Neural crest cell (in vitro differentiated cells): ENCODE measurements at regions not wholly inside any gene's neighbourhood (a gene's known extent, or its start where the extent isn't known, plus 50 kb on each side); places are given as distances from the start of the nearest gene placed in this dataset.

ENCODE experiments used
- DNase-seq: peaks from one replicate; pipeline ENCODE4 v3.0.0; 2021; ENCODE audit warnings: low read depth, mixed read lengths, low spot score
- H3K27ac Mint-ChIP-seq: one replicate; pipeline ENCODE4 v1.8.0; 2021; ENCODE audit warnings: mild to moderate bottlenecking, mixed read lengths; ENCODE audit not compliant: unreplicated experiment
- H3K27me3 Mint-ChIP-seq: 2 replicates; pipeline ENCODE4 v1.8.0; 2021; ENCODE audit warnings: low read depth, mild to moderate bottlenecking, mixed read lengths
- H3K36me3 Mint-ChIP-seq: 2 replicates; pipeline ENCODE4 v1.8.0; 2021; ENCODE audit warnings: low read depth, mild to moderate bottlenecking, mixed read lengths
- H3K4me1 Mint-ChIP-seq: 2 replicates; pipeline ENCODE4 v1.8.0; 2021; ENCODE audit warnings: mixed read lengths
- H3K4me3 Mint-ChIP-seq: one replicate; pipeline ENCODE4 v1.8.0; 2021; ENCODE audit warnings: mild to moderate bottlenecking, mixed read lengths
- H3K9me3 Mint-ChIP-seq: 2 replicates; pipeline ENCODE4 v1.8.0; 2021; ENCODE audit warnings: mixed read lengths
- TF ChIP-seq, protein P1 (sequence below): fragments of 200-600 bp; sonication (generic); conservative IDR thresholded peaks from 2 replicates; pipeline ENCODE4 v1.5.0; 2021; ENCODE audit warnings: antibody characterized with exemption, mild to moderate bottlenecking

DNA sequence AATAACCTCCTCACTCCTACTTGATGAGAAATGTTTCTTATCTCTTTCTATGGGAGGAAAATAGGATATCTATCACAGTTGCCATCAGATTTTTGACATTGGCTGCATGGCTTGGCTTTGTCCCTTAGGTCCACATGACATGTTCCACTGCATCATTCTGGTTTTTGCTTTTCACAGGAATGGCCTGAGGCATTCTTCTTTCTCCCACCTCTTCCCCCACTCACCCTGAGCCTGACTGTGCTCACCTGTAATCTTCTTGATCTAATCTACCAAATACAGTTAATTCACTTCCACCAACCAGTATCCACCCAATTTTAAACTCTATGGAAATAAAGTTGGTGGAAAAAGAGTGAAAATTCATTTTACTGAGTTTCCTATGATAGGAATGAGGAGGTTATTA lies 763.5 kb upstream of the CELF4 start:
- Mint-ChIP-seq H3K27me3 (no peaks in the 10 kb centered on the region), H3K9me3 (peaks cover 11% of the 10 kb centered on the region), H3K27ac (no peak overlapping the region), H3K4me1 (no peaks in the 10 kb centered on the region), H3K36me3 (no peaks in the 10 kb centered on the region), H3K4me3 (no peak overlapping the region)
- no peak for DNase-seq
- TF ChIP-seq, protein P1, sequence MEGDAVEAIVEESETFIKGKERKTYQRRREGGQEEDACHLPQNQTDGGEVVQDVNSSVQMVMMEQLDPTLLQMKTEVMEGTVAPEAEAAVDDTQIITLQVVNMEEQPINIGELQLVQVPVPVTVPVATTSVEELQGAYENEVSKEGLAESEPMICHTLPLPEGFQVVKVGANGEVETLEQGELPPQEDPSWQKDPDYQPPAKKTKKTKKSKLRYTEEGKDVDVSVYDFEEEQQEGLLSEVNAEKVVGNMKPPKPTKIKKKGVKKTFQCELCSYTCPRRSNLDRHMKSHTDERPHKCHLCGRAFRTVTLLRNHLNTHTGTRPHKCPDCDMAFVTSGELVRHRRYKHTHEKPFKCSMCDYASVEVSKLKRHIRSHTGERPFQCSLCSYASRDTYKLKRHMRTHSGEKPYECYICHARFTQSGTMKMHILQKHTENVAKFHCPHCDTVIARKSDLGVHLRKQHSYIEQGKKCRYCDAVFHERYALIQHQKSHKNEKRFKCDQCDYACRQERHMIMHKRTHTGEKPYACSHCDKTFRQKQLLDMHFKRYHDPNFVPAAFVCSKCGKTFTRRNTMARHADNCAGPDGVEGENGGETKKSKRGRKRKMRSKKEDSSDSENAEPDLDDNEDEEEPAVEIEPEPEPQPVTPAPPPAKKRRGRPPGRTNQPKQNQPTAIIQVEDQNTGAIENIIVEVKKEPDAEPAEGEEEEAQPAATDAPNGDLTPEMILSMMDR: no peak

DNA sequence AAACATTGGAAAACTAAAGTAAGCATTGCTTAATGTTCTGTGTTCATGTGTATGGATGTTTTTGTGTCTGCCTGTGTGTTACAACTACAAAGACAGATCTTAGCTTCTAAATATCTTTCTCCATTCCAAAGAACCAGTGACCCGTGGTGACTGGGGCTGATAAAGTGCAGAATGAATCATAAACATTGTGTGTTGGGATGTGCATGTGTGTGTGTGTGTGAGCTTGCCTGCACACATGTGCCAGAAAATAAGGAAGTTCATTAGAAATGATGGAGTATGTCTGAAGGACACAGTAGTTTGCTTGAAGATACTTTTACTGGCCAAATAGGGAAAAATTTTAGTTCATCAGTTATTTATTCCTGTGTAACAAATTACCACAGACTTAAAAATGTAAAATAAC lies 756.6 kb upstream of the CELF4 start:
- DNase-seq: no peak
- Mint-ChIP-seq H3K27me3 (no peaks in the 10 kb centered on the region), H3K4me3 (no peak overlapping the region), H3K36me3 (no peaks in the 10 kb centered on the region), H3K9me3 (peaks cover 4% of the 10 kb centered on the region), H3K4me1 (no peaks in the 10 kb centered on the region), H3K27ac (no peak overlapping the region)
- TF ChIP-seq, protein P1: no peak

DNA sequence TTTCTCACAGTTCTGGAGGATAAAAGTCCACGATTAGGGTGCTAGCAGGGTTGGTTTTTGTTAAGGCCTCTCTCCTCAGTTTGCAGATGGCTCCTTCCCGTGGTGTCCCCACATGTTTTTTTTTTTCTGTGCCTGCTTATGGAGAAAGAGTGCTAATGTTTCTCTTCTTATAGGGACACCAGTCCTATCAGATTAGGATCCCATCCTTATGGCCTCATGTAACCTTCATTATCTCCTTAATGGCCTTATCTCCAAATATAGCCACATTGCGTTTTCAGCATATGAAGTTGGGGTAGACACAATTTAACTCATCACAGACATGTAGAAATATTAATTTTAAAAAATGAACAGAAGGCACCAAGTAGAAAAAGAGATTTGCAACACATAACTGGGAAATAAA lies 755.7 kb upstream of the CELF4 start:
- H3K9me3 Mint-ChIP-seq: peaks cover 4% of the 10 kb centered on the region
- no peak overlapping the region for H3K4me3 Mint-ChIP-seq
- no peak for DNase-seq
- H3K4me1 Mint-ChIP-seq: no peaks in the 10 kb centered on the region
- H3K27me3 Mint-ChIP-seq: no peaks in the 10 kb centered on the region
- H3K27ac Mint-ChIP-seq: no peak overlapping the region
- TF ChIP-seq, protein P1: no peak
- no peaks in the 10 kb centered on the region for H3K36me3 Mint-ChIP-seq

DNA sequence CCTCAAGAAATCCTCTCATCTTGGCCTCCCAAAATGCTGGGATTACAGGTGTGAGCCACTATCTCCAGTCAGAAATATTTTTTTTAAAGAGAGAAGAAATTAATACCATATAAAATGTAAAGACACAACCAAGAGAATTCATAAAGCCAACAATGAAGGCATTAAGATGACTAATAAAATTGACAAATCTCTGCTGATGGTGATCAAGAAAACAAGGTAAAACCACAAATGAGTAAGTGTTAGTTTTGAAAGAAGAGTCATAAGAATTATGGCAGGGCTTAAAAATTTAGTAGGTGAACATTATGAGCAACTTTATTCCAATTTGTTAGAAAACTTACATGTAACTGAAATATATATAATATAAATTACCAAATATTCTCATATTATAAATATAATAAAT lies 752.8 kb upstream of the CELF4 start:
- Mint-ChIP-seq H3K27me3 (no peaks in the 10 kb centered on the region), H3K36me3 (no peaks in the 10 kb centered on the region), H3K27ac (no peak overlapping the region), H3K4me3 (no peak overlapping the region), H3K9me3 (peaks cover 2% of the 10 kb centered on the region), H3K4me1 (no peaks in the 10 kb centered on the region)
- TF ChIP-seq, protein P1: no peak
- DNase-seq: no peak

DNA sequence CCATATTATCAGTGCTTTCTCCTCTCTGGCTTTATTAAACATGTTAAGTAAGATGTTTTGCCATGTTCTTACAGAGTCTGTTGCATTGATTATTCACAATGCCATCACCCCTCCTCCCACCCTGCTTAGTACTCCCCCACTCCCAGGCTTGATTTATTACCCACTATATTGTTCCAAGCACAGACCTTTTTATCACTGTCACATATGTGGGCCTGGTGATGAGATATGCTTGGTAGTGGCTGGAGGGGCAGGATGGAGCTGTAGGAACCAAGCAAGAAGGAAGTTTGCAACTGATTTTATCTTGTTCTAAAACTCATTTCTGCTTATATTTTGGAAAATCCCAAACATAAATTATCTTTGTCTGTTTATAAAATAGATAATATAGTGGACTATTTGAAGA lies 748.2 kb upstream of the CELF4 start:
- Mint-ChIP-seq H3K27me3 (no peaks in the 10 kb centered on the region), H3K4me3 (no peak overlapping the region), H3K4me1 (no peaks in the 10 kb centered on the region), H3K9me3 (peaks cover 2% of the 10 kb centered on the region), H3K36me3 (no peaks in the 10 kb centered on the region), H3K27ac (no peak overlapping the region)
- DNase-seq: no peak
- TF ChIP-seq, protein P1: no peak

DNA sequence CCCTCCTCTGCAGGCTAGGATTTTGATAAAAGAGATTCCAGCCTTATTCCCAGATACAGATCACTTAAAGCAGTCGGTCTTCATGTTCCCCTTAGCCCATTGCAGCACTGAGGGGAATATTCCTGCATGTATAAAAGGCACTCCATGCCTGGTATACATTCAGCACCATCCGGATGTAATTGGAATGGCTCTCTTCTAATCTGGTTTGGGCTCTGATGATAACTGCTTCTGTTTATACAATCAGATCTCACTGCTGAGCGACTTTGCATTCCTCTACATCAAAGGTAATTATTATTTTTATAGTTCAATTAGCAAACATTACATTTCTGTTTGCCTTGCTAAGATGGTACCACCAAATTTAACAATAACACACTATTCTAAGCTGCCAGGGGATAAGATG lies 746.9 kb upstream of the CELF4 start:
- TF ChIP-seq, protein P1: no peak
- no peak overlapping the region for H3K4me3 Mint-ChIP-seq
- no peak overlapping the region for H3K27ac Mint-ChIP-seq
- DNase-seq: no peak
- H3K4me1 Mint-ChIP-seq: no peaks in the 10 kb centered on the region
- peaks cover 2% of the 10 kb centered on the region for H3K9me3 Mint-ChIP-seq
- H3K36me3 Mint-ChIP-seq: no peaks in the 10 kb centered on the region
- H3K27me3 Mint-ChIP-seq: no peaks in the 10 kb centered on the region
